ENCODE measurements at regions not wholly inside any gene's neighbourhood (a gene's known extent, or its start where the extent isn't known, plus 50 kb on each side); places are given as distances from the start of the nearest gene placed in this dataset.

- H3K9me3 ChIP-seq, result no peaks in the 10 kb centered on the region
- H3K27me3 ChIP-seq, result no peaks in the 10 kb centered on the region
- intact Hi-C loops (cut with DNase I), result loop anchor here (2.0 kb wide), 1 partner anchor 28 kb away; no protein-coding TSS in a partner anchor
- H3K4me3 ChIP-seq, result no peak overlapping the region
- H3K27ac ChIP-seq, result peak overlapping the region; percentile 66 to 75
- H3K36me3 ChIP-seq, result no peaks in the 10 kb centered on the region
- peaks cover 0 to 32% of the 10 kb centered on the region in 2 donors for H3K4me1 ChIP-seq
- TF ChIP-seq CTCF (IDR thresholded peaks at IDR 0.05), result no peak
- DNase-seq (ENCODE audit: low spot score in 2 of 2), result no peak
These were observed 58.0 kb upstream of the PLET1 start for GRCh38 chr11:112318661-112319060.

GRCh38 chr11:112320668-112321067 is 60.0 kb upstream of the PLET1 start:
- H3K4me3 ChIP-seq, result no peak overlapping the region
- H3K27ac ChIP-seq, result peak overlapping the region in 1 of 2 donors; percentile 13
- H3K27me3 ChIP-seq, result no peaks in the 10 kb centered on the region
- intact Hi-C loops (cut with DNase I), result no loop called here
- TF ChIP-seq CTCF (IDR thresholded peaks at IDR 0.05), result no peak
- DNase-seq (ENCODE audit: low spot score in 2 of 2), result peak in 1 of 2 donors; percentile 88
- H3K36me3 ChIP-seq, result no peaks in the 10 kb centered on the region
- peaks cover 0 to 28% of the 10 kb centered on the region in 2 donors for H3K4me1 ChIP-seq
- no peaks in the 10 kb centered on the region for H3K9me3 ChIP-seq

- no peak for TF ChIP-seq CTCF (IDR thresholded peaks at IDR 0.05)
- Histone ChIP-seq H3K27me3 (no peaks in the 10 kb centered on the region), H3K27ac (no peak overlapping the region), H3K36me3 (no peaks in the 10 kb centered on the region), H3K9me3 (no peaks in the 10 kb centered on the region), H3K4me3 (no peak overlapping the region), H3K4me1 (peaks cover 0 to 20% of the 10 kb centered on the region in 2 donors)
- no peak for DNase-seq (ENCODE audit: low spot score in 2 of 2)
- intact Hi-C loops (cut with DNase I), result no loop called here
These were observed 61.0 kb upstream of the PLET1 start for GRCh38 chr11:112321501-112322172.

- Histone ChIP-seq H3K27ac (no peak overlapping the region), H3K27me3 (no peaks in the 10 kb centered on the region), H3K36me3 (no peaks in the 10 kb centered on the region), H3K4me3 (no peak overlapping the region), H3K4me1 (peaks cover 0 to 16% of the 10 kb centered on the region in 2 donors), H3K9me3 (no peaks in the 10 kb centered on the region)
- no peak for TF ChIP-seq CTCF (IDR thresholded peaks at IDR 0.05)
- intact Hi-C loops (cut with DNase I), result no loop called here
- DNase-seq (ENCODE audit: low spot score in 2 of 2), result no peak
These were observed 61.6 kb upstream of the PLET1 start for GRCh38 chr11:112322173-112322790.

GRCh38 chr11:112334381-112334780 is 73.7 kb upstream of the PLET1 start:
- H3K27me3 ChIP-seq, result no peaks in the 10 kb centered on the region
- no peaks in the 10 kb centered on the region for H3K9me3 ChIP-seq
- H3K4me1 ChIP-seq, result no peaks in the 10 kb centered on the region
- H3K4me3 ChIP-seq, result no peak overlapping the region
- peaks cover 3 to 7% of the 10 kb centered on the region in 2 donors for H3K36me3 ChIP-seq
- H3K27ac ChIP-seq, result no peak overlapping the region
- TF ChIP-seq CTCF (IDR thresholded peaks at IDR 0.05), result no peak
- intact Hi-C loops (cut with DNase I), result no loop called here
- DNase-seq (ENCODE audit: low spot score in 2 of 2), result no peak
